CD1c-positive myeloid dendritic cell (primary cell): ENCODE measurements at regions not wholly inside any gene's neighbourhood (a gene's known extent, or its start where the extent isn't known, plus 50 kb on each side); places are given as distances from the start of the nearest gene placed in this dataset.

Experiments
- DNase-seq: peaks from one replicate; pipeline ENCODE4 v3.0.0-alpha.2; 2016; ENCODE audit errors: extremely low spot score

DNA sequence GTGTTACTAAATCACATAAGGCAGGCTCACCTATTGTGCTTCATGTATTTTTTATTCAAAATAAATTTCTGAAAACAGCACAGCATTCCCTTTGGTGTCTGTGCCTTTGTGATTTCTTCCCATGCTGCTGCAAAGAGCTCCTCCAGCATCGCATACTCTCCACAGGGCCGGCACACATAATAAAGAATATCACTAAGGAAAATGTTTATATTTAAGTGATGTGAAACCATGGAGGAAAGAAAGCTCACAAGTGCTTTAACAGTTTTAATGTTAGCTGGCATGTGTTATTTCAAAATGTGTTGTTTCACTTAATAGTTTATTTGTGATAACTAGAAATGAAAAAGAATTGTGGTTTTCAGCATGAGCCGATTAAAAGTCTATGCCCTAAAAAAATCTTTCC, 241.3 kb upstream of the ANO3 start:
- no peak for DNase-seq

DNA sequence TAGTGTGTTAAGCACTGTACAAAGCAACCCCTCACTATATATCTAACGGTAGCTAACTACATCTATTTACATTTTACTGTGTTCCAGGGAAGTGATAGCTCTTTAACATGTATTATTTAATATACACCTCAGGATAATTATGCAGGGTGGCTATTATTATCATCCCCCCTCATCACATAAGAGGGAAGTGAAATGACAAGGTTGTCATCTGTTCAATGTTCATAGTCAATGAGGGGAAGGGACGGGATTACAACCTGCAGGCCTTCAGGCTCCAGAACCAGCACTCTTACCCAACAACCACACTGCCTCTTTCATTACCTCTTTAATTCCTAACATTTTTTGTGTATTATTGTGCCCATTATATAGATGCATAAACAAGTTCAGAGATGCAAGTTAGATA, 238.7 kb upstream of the ANO3 start:
- no peak for DNase-seq

DNA sequence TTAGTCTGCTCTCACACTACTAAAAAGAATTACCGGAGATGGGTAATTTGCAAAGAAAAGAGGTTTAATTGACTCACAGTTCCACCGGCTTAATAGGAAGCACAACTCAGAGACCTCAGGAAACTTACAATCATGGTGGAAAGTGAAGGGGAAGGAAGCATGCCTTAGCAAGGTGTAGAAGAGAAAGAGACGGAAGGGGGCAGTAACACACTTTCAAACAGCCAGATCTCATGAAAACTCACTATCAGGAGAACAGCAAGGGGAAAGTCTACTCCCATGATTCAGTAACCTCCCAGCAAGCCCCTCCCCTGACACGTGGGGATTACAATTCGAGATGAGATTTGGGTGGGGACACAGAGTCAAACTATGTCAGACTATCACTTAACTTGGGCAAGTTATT, 236.6 kb upstream of the ANO3 start:
- DNase-seq: no peak

DNA sequence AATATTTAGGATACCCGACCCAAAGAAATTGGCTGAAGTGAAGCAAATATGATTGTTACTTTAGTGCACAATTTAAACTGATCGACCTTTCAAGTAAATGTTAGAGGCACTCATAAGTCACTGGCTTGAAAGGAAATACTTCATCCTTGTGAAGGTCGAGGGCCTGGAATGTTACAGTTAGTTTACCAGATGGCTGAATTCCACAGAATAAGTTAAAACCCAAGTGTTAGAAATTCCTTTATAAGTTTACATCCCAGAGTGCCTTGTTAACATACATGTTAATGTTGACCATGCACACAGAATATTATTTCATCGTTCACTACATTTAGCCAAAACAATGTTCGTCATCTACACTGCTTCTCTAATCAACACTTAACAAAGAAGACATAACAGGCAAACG, 235.5 kb upstream of the ANO3 start:
- no peak for DNase-seq

DNA sequence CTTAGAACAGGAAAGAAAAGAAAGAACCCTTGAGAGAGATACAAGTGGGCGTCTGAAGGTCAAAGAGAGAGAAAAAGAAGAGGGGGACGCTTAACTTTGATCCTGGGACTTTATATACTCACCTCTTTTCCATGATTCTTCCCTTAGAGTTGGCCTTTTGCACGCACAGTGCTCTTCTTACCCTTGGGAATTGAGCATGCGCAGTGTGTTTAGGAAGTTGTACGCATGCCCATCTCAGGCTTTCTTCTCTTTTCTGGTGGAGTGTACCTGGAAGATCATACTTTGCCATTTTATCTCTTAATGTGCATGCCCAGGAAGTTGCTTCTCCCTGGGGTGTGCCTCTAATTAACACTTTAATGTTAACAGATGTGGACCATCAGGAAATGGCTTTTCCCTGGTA, 229.6 kb upstream of the ANO3 start:
- DNase-seq: no peak

DNA sequence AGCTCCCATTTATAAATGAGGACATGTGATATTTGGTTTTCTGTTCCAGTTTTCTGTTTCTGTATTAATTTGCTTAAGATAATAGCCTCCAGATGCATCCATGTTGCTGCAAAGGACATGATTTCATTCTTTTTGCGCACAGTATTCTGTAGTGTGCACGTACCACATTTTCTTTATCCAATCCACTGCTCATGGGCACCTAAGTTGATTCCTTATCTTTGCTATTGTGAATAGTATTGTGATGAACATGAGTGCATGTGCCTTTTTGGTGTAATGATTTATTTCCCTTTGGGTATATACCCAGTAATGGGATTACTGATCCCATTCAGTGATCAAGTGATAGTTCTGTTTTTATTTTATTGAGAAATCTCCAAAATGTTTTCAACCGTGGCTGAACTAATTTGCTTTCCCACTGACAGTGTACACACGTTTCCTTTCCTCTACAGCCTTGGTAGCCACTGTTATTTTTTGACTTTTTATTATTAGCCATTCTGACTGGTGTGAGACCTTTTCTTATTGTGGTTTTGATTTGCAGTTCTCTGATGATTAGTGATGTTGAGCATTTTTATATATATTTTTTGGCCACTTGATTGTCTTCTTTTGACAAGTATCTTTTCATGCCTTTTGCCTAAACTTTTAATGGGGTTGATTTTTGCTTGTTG, 226.0 kb upstream of the ANO3 start:
- DNase-seq: no peak

DNA sequence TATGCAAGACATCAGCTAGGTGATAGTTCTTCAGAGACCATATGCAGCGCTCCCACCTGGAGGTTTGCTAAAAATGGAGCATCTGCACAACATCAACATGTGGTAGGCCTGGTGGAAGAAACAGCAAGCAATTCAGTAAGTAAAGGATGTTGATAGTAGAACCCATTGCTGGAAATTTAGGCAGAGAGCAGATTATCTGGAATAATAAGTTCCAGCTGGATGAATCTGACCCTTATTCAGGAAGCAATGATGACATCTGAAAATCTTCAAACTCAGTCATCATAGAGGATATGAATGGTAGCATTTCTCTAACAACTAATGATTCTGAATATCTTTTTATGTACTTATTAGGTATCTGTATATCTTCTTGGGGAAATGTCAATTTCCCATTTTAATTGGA, 225.2 kb upstream of the ANO3 start:
- DNase-seq: no peak

DNA sequence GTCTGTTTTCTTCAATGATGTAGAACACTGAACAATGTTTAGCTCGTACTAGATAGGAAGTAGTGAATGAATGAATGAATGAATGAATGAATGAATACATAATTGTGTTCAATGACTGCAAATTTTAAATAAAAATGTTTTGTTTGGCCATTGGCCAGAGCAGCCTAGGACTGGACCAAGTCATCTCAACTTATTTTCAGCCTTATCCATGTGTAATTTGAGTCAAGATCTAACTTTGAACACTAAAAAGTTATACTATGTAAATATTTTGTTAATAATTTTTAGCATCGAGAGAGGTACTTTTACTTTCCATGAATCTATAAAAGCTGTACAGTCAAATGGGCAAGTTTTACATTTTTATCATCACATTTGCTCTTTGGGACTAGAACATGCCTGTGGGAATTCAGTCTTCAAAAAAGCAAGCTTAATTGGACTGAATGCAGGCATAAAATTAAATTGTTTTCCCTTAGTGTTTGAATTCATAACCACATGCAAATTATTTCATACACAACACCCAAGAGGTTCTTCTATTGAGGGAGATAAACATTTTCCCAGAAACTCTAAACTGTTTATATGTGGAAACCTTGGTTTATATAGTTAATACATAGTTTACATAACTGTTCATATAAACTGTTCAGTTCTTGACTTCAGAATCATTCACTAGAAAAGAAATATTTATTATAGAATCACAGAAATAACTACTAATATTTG, 222.1 kb upstream of the ANO3 start:
- no peak for DNase-seq

DNA sequence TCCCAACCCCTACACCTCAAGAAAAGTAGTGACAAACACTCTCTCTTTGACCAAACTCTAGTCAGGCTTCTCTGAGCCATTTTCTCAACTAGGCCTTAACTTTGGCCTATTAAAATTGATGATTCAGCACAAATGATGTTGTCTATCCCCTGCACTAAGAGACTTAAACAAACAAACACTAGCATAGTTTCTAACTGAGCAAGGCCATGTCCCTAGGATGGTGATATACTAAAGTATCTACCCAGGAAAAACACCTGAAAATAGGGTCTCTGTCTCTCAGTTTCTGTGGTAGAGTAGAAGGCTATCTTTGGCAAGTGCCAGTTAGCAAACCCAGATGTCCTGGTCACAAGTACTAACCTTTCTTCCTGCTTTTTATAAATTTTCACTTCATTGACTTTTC, 219.7 kb upstream of the ANO3 start:
- no peak for DNase-seq

DNA sequence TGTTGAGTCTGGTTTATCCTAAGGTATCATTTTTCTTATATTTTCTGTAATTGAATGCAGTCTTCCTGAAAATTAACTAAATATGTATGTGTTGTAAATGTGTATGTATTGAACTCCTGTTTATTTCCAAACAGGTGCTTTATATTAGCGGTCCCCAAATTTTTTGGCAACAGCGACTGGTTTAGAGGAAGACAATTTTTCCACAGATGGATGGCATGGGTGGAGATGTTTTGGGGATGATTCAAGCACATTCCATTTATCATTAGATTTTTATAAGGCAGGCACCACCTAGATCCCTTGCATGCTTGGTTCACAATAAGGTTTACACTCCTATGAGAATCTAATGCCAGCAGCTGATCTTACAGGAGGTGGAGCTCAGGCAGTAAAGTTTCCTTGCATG, 210.5 kb upstream of the ANO3 start:
- no peak for DNase-seq

DNA sequence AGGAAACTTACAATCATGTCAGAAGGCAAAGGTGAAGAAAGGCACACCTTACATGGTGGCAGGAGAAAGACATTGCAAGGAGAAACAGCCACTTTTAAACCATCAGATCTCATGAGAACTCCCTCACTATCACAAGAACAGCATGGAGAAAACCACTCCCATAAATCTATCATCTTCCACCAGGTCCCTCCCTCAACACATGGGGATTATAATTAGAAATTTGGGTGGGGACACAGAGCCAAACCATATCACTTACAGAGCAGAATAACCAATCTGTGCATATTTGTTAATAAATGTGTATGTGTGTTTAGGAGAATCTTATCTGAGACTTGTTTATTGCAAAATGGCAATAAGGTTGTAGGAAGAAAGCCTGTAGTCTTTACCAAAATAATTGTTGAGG, 205.2 kb upstream of the ANO3 start:
- DNase-seq: no peak

DNA sequence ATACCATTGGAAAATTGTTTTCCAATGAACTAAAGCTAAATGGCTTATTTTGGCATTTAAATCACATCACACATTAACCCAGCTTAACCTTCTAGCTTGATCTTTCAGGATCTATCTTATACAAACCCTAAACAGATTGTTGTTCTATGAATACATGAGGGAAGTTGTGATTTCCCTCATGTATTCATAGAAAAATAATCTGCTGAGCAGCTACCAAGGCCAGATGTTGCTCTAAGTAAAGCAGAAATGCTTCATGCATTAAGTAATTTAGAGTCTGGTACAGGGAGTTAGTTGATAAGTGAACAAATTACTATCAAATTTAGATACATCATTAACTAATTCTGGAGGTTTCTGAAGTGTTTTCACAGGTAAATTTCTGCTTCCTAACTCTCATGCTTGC, 204.6 kb upstream of the ANO3 start:
- no peak for DNase-seq

DNA sequence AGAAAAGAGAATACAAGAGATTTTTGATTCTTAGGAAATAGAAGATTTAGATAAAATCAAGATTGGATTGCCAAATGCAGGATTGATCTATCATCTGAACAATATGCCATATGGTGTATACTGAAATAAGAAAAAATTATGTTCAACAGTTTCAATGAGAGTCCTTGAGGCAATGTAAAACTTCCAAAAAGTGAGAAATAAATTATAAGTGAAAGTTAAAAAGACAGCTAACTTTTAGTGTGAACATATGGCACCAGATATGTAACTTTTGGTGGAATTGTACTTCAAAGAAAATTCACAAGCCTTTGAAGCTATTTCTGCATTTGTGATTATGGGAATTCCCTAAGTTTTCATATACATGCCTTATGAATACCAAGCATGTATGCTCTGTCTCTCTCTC, 200.5 kb upstream of the ANO3 start:
- no peak for DNase-seq

DNA sequence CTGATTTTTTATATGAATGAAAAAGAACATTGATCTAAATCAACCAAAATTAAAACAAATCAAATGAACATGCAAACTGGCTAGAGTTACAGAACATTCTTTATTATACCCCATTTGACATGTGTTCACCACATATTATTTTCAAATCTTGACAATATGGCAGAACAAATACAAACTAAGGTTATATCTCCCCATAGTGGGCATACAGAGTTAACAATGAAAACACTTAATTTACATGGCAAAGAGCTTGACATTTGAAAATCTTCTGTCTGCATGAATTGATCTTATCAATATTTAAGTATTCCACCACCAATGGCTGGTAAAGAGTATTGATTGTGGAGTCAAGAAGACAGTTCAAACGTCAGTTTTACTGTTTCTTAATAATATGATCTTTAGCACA, 197.9 kb upstream of the ANO3 start:
- no peak for DNase-seq

DNA sequence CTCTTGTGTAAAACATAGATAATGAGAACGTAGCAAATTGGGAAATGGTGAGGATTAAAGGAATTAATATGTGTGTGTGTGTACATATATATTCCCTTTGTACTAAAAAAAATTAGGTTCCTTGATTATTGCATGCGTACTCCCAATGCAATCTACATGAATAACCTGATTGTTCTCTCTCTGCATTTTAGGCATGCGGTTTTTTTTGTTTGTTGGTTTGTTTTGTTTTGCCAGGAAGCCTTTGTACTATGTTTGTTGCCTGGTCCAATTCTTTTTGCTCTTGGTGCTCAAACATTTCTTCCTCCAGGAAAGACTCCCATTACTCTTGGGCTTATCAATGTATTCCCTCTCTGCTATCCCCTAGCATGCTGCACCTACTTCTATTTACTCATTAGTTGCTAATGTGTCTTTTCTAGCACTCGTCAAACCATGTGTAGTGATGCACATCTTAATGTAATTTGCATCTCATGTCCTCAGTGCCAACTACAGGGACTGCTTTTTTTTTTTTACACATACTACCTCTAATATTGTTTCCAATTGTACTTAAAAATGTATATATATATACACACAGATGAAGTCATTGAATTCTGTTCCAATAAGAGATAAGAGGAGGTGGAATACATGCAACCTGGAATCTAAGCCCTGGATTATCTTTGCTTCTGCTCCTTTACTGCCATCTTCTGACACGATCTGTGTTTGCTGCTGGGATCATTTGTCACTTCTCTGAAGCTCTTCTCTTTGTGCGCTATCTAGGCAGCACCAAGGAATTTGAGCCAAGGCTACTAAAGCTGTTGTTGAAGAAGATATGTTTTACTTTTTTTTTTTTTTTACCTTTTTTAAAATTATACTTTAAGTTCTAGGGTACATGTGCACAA, 197.2 kb upstream of the ANO3 start:
- no peak for DNase-seq

DNA sequence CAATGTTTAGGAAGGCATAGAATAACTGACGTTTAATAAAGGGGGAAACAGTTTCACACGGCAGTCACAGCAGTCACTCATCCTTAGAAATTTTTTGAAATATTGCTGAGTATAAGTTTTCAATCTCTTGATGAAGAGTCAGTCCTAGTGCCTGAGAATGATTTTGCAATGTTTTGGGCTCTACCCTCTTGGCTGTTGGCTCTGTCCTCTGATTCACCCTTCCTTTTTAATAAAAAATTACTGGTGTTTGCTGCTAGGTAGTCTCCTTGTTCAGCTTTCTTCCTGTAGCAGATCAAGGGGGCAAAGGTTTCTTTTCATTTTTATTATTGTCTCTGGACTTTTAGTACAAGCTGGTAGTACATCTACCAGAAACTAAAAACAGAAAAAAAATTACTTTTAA, 194.3 kb upstream of the ANO3 start:
- no peak for DNase-seq

DNA sequence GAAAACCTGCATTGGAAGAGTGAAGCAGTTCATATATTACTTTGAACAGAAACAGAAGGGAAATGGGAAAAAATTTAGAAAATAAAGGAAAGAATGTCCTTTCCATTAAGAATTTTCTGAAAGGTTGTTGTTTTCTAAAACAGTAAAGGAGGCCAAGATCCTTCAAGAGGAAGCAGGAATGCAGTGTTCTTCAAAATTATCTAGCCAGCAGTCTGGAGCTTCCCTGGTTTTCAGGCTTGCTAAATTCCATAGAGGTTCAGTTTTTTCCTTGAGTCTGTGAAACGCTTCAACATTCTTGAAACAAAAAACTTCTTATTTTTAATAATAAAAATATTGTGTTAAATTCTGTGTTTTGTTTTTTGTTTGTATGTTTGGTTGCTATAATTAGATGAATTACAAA, 189.0 kb upstream of the ANO3 start:
- no peak for DNase-seq

DNA sequence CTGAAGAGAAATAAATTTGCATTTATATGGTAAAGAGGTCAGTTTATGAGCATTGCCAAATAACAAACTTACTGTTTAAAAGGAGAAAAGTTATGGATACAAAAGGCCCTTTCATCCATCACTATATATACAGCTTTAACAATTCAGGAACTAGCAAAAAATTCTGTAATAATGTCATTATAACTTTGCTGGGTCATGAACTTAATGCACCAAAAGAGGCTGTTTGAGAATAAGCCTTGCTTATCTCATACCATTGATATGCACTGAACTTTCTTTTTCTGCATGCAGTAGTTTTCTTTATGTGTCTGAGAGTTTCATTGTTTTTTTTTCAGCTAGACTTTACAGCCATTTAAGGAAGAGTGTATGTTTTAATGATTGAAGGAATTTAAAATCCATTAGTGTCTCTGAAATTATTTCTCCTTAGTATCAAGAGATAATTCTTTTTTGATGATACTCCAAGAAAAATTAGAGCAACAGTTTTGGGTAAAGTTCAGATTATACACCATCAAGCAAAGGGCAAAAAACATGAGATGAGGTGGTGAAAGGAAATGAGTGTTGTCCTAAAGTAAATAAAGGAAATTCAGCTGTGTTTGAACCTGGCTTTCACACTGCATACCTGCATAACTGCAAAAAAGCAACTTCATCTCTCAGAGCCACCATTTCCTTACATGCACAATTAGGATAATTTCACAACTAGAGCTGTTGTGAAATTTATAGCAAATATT, 188.2 kb upstream of the ANO3 start:
- no peak for DNase-seq

DNA sequence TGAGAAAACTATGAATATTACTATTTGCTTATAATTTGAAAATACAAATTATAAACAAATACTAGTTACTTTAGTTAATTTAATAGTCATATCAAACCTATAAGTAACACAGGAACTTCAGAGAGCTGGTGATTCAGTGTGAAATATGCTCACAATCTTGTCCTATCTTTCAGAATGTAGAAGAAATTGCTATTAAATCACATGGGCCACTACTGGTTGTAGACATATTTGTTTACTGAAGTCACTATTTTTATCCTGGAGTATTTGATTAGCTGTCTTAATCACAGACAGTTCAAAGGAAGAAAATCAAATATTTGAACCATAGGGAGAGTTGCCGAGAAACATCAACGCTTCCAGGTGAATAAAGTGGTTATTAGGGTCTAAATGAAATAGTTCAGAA, 187.6 kb upstream of the ANO3 start:
- no peak for DNase-seq

DNA sequence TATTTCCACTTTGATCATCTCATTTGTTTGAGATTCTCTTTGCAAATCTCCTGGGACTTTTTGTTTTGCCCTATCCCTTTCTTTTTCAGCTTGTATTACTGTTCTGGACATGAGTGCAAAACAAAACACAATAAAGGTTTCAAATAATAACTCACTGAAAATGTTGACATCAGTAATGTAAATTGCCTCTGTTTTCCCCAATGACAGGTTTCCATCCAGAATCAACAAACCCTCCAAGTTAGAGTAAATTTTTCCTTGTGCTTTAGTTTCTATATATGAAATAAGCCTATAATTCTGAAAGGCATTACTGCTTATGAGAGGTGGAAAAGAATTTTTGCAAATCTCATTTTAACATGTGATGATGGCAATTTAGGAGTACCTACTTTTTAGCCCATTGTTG, 187.0 kb upstream of the ANO3 start:
- DNase-seq: no peak

DNA sequence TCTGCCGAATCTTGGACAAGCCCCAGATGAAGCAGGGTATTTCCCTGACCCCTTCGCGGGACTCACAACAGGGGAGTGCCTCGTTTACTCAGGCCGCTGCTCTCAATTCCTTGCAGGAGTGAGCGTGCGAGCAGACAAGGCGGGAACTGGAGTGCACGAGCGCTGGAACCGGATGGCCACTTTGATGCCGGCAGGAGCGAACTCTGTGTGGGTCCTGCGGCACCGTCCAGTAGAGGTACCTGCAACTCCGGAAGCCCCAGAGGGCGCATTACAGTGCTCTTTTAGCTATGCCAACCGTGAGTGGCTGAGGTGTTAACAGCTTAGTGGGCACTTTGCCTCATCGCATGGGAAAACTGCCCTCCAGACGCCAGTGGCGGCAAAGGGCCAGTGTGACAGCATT, 182.3 kb upstream of the ANO3 start:
- no peak for DNase-seq

DNA sequence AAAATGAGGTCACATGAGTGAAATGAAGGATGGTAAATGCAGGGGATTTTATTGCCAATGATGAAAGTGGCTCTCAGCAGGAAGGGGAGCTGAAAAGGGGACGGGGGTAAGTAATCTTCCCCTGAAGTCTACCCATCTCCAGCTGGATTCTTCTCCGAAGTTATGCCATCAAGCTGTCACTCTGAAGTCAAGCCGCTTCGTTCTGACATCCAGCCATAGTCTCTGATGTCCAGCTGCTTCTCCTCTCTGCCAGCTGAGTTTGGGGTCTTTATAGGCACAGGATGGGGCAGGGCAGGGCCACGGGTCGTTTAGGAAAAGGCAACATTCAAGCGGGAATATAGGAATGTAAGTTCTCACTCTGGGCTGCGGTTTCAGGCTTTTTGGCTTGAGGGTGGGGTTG, 181.9 kb upstream of the ANO3 start:
- DNase-seq: no peak
